SK-N-MC (cell line): ENCODE measurements at regions not wholly inside any gene's neighbourhood (a gene's known extent, or its start where the extent isn't known, plus 50 kb on each side); places are given as distances from the start of the nearest gene placed in this dataset.

ENCODE experiments used
- DNase-seq: peaks from one replicate; pipeline ENCODE4 v3.0.0-alpha.2; 2011; ENCODE audit warnings: low read depth, low spot score
- H3K27ac ChIP-seq: fragments of 200-600 bp; sonication (generic); 2 replicates; pipeline ENCODE4 v1.5.1; 2016; ENCODE audit warnings: mixed run types
- H3K36me3 ChIP-seq: fragments of 200-600 bp; sonication (generic); 2 replicates; pipeline ENCODE4 v1.6.1; 2017; ENCODE audit warnings: antibody characterized with exemption, low read length, mixed read lengths; ENCODE audit not compliant: insufficient read depth
- H3K4me3 ChIP-seq: fragments of 200-600 bp; sonication (generic); 2 replicates; pipeline ENCODE4 v1.5.1; 2016
- H3K9ac ChIP-seq: fragments of 200-600 bp; sonication (generic); 2 replicates; pipeline ENCODE4 v1.8.0; 2017; ENCODE audit warnings: mixed run types, mixed read lengths; ENCODE audit not compliant: insufficient read length
- H3K9me3 ChIP-seq: fragments of 200-600 bp; sonication (generic); 2 replicates; pipeline ENCODE4 v1.6.1; 2017; ENCODE audit warnings: low read depth, mild to moderate bottlenecking, antibody characterized with exemption, low read length, moderate library complexity, mixed read lengths
- EZH2 ChIP-seq: fragments of 200-600 bp; sonication (generic); IDR thresholded peaks from one replicate; pipeline ENCODE4 v1.6.1; 2017; ENCODE audit warnings: antibody characterized with exemption
- FOXP2 ChIP-seq: optimal IDR thresholded peaks from 2 replicates; pipeline ENCODE3; 2011; ENCODE audit warnings: mild to moderate bottlenecking, moderate library complexity; ENCODE audit not compliant: insufficient read depth; ENCODE audit errors: extremely low read length, control extremely low read depth
- POLR2AphosphoS5 ChIP-seq: IDR thresholded peaks from 2 replicates; pipeline ENCODE4 v1.6.1; 2012; ENCODE audit warnings: mild to moderate bottlenecking, low read depth, low read length, borderline replicate concordance

DNA sequence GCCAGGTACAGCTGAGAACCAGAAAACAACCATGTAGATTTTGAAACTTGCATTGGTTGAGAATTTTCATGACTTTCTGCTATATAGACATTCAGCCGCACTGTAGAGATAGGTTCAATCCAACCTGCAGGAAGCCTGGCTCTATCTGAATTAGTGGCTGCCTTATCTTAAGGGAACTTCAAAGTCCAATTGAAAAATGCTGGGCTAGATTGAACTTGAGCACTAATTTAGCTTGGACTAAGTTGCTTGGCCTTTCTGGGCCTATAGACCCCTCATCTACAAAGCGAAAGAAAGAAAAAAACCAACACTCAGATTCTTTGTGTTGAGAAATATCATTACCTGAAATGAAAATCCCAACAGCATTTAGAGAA is 332.4 kb downstream of the NUAK1 start:
- Histone ChIP-seq H3K36me3 (no peaks in the 10 kb centered on the region), H3K4me3 (no peak overlapping the region)
- DNase-seq: no peak

DNA sequence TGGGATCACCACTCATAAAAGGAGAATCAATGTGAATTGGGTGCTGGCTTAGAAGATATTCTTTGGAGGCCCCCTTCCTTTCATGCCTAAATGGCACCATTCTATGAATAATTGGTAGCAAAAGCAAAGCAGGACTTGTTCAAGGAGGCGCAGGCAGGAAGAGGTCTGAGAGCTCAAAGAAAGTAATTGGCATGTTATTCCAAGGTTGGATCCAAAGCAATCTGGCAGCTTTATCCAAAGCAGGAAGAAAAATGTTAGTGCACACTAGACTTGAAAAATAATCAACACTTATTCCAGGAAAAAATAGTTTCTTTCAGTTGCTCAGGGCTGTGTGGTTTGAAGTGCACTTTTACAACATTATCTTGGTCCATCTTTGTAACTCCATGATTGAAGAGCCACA is 326.4 kb downstream of the NUAK1 start:
- Histone ChIP-seq H3K9me3 (no peaks in the 10 kb centered on the region), H3K27ac (no peak overlapping the region), H3K36me3 (no peaks in the 10 kb centered on the region), H3K9ac (no peak overlapping the region), H3K4me3 (no peak overlapping the region)
- no peak for DNase-seq
- TF ChIP-seq EZH2 (no peak), POLR2AphosphoS5 (no peak), FOXP2 (no peak)

More for the DNA sequence above, 332.4 kb downstream of the NUAK1 start:
- Histone ChIP-seq H3K27ac (no peak overlapping the region), H3K9me3 (no peaks in the 10 kb centered on the region), H3K9ac (no peak overlapping the region)
- TF ChIP-seq POLR2AphosphoS5 (no peak), EZH2 (no peak), FOXP2 (no peak)

DNA sequence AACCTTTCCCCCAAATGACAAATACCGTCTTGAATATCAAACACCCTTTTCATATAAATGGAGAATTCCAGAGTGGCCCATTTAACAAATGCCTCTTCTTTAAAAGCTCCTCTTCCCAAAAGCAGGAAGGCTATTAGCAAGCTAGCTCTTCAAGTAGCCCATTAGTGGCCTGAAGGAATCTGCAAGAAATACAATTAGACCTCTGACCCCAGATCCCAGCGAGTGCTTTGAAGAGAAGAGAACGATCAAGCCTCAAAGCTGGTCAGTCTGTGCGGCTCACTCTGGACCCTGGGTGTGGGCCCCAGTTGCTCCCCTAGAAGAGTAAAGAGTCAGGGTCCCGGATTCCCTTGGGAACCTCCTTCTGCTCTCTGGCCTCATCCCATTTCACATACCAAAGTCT is 325.6 kb downstream of the NUAK1 start:
- Histone ChIP-seq H3K27ac (no peak overlapping the region), H3K4me3 (no peak overlapping the region), H3K9me3 (no peaks in the 10 kb centered on the region), H3K36me3 (no peaks in the 10 kb centered on the region), H3K9ac (no peak overlapping the region)
- TF ChIP-seq POLR2AphosphoS5 (no peak), EZH2 (no peak), FOXP2 (no peak)
- DNase-seq: no peak

DNA sequence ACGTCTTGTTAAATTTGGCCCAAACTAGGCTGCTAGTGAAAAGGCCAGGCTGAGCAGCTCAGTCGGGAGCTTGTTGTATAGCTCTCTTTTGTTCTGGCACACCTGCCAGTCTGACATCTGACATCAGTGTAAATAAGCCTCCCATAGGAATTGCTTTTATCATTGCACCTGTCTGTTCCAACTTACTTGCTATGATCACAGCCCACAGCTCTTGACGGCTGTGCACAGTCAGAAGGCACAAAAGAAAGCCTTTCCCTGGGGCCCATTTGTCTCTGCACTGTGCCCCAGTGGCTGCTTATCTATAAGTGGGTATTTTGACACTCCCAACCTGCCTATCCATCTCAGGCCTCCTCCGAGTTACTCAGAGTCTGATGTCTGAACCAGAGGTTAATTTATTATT is 324.5 kb downstream of the NUAK1 start:
- DNase-seq: no peak
- Histone ChIP-seq H3K9ac (no peak overlapping the region), H3K4me3 (no peak overlapping the region), H3K9me3 (no peaks in the 10 kb centered on the region), H3K27ac (no peak overlapping the region), H3K36me3 (no peaks in the 10 kb centered on the region)
- no peak for TF ChIP-seq EZH2
- no peak for TF ChIP-seq POLR2AphosphoS5
- no peak for TF ChIP-seq FOXP2

DNA sequence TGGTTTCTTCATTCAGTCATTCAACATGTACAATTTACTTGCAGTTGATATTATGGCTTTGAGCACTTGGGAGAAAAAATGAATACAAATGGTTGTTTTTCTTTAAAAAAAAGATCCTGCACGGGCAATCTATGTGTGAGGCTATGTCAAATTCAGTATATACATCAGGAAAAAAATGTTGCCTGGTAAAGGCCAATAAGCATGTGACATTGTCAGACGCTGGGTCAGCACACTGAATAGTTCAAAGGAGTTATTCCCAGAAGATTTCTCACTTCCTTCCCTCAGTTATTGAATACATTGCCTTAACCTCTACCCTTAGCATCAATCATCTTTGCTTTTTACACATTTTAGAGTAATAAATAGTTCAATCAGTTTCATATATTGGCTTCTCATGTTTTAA is 319.2 kb downstream of the NUAK1 start:
- Histone ChIP-seq H3K4me3 (no peak overlapping the region), H3K36me3 (no peaks in the 10 kb centered on the region), H3K9ac (no peak overlapping the region), H3K9me3 (no peaks in the 10 kb centered on the region), H3K27ac (no peak overlapping the region)
- no peak for DNase-seq
- TF ChIP-seq FOXP2 (no peak), POLR2AphosphoS5 (no peak), EZH2 (no peak)

DNA sequence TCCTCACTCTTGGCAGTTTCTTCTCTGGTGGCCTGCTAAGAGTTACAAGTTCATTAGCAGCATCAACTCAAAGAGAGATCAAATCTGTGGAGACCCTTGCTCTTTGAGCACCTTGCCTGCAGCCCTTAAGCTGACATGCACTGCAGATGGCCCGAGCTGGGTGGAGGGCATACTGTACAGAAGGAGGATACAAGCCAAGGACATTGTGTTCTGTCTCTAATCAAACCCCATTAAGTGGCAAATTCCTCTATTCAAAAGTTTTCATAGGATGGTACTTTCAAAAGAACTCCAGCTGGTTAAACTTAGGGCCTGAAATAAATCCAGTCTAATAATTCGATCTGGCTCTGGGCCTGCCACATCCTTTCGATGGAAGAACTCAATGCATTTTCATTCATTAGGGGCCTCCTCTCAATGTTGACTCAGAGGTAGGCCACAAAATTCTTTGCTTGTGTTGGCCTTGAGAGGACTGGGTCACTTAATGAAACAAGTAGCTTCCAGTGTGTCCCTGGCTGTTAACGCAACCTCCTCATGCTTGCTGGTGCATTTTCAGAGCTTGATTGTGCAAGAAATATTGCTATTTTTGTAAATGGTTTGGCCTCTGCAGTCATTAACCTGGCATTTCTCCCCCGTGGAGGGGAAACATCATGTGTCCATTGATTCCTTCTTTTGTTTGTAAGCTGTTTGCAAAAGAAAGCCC is 318.2 kb downstream of the NUAK1 start:
- DNase-seq: no peak

DNA sequence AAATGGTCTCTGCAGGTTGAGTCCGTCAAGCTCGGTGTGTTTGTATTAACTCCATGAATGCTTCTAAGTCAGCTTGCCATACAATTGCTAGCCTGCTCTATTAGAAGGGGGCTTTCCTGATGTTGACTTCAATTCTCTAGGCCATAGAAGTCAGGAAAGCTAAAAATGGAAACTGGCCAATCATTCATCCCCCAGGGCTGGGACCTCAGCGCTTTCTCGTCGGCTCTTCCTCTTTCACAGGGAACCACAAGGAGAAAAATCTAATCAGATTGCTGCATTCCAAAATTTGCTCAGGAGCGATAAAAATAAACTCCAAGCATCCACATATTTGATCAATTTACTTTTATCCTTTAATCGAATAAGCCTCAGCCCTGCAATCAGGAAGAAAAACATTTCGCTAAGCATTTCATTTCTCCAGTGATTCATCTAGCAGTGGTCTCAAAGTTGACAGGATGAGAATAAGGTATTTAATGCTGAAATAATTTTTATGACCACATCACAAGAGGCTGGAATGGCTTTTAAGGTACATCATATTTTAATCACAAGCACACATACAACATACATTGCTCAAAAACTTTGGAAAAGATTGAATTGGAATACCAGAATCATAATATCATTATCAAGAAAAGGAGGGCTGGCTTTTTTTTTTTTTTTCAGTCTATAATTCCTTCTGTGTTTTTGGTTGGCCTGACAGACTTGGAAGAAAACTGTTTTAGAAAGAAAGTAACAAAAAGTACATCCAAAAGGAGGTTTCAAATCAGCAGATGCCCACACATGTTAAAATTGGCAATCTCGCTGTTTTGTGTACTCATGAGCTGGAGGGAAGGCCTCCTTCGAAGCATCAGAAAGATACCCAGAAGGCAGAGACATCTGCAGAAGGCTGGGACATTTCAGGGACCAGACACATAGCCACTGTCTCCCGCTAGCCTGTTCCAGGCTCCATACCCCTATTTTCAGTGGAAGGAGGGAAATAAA is 316.3 kb downstream of the NUAK1 start:
- H3K4me3 ChIP-seq: no peak overlapping the region
- H3K9ac ChIP-seq: no peak overlapping the region
- H3K36me3 ChIP-seq: no peaks in the 10 kb centered on the region
- no peak for TF ChIP-seq EZH2
- no peak for TF ChIP-seq FOXP2
- TF ChIP-seq POLR2AphosphoS5: no peak
- DNase-seq: no peak
- no peaks in the 10 kb centered on the region for H3K9me3 ChIP-seq
- no peak overlapping the region for H3K27ac ChIP-seq

More for the DNA sequence above, 318.2 kb downstream of the NUAK1 start:
- Histone ChIP-seq H3K9me3 (no peaks in the 10 kb centered on the region), H3K27ac (no peak overlapping the region), H3K9ac (no peak overlapping the region), H3K4me3 (no peak overlapping the region), H3K36me3 (no peaks in the 10 kb centered on the region)
- no peak for TF ChIP-seq POLR2AphosphoS5
- no peak for TF ChIP-seq EZH2
- no peak for TF ChIP-seq FOXP2

DNA sequence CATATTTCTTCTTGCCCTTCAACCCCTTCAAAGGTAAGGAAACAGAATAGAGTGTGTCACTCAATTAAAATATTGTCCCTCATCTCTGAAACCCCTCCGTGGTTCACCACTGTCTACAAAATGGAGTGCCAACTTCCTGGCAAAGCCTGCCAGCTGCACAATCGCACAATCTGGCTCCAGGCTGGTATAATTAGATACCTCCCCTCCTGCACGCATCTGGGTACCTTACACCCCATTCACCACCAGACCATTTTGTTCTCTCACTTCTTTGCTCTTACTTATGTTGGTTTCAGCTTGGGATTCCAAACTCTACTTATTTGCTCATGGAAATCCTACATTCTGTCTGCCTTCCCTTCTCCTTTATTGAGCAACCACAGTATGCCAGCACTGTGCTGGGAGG is 314.9 kb downstream of the NUAK1 start:
- Histone ChIP-seq H3K27ac (no peak overlapping the region), H3K4me3 (no peak overlapping the region), H3K36me3 (no peaks in the 10 kb centered on the region), H3K9ac (no peak overlapping the region), H3K9me3 (no peaks in the 10 kb centered on the region)
- TF ChIP-seq FOXP2 (no peak), POLR2AphosphoS5 (no peak), EZH2 (no peak)
- DNase-seq: no peak

DNA sequence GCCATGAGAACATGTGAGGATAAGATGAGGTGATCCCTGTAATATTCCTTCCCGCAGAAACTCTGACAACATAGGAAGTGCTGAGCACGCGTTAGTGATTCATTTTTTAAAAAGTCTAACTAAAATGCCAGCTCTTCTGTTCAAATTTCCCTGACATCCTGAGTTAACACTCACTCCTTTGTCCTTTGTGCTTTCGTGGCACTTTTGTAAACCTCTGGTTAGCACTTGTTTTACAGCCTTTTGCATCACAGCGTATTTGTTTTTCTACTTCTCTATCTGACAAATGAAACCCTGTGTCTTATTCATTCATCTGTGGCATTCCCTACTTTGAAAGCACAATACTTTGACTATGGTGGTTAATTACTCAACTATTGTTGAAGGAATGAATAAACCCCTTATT is 313.6 kb downstream of the NUAK1 start:
- TF ChIP-seq POLR2AphosphoS5: no peak
- TF ChIP-seq EZH2: no peak
- no peak for TF ChIP-seq FOXP2
- Histone ChIP-seq H3K9me3 (no peaks in the 10 kb centered on the region), H3K4me3 (no peak overlapping the region), H3K36me3 (no peaks in the 10 kb centered on the region), H3K9ac (no peak overlapping the region), H3K27ac (no peak overlapping the region)
- DNase-seq: no peak
